Muscle of leg (tissue), 3 donors: ENCODE measurements at regions not wholly inside any gene's neighbourhood (a gene's known extent, or its start where the extent isn't known, plus 50 kb on each side); places are given as distances from the start of the nearest gene placed in this dataset.

Experiments used
- DNase-seq: peaks from one replicate; pipeline ENCODE4 v3.0.0; 2013
- H3K27ac ChIP-seq: one replicate; pipeline ENCODE4 v1.5.1; 2013; ENCODE audit warnings: mild to moderate bottlenecking, low read length, control low read depth
- H3K27me3 ChIP-seq: one replicate; pipeline ENCODE4 v1.6.1; 2013; ENCODE audit warnings: low read length; ENCODE audit not compliant: control insufficient read depth, insufficient read depth
- H3K36me3 ChIP-seq: one replicate; pipeline ENCODE4 v1.6.1; 2013; ENCODE audit warnings: low read length; ENCODE audit not compliant: control insufficient read depth, insufficient read depth
- H3K4me1 ChIP-seq: one replicate; pipeline ENCODE4 v1.6.1; 2013; ENCODE audit warnings: low read length; ENCODE audit not compliant: control insufficient read depth, insufficient read depth
- H3K4me3 ChIP-seq: one replicate; pipeline ENCODE4 v1.5.1; 2013; ENCODE audit warnings: low read length, control low read depth
- H3K9me3 ChIP-seq: replicated peaks from 2 replicates; pipeline ENCODE4 v1.6.1; 2013; ENCODE audit warnings: low read depth, low read length; ENCODE audit not compliant: control insufficient read depth
- WGBS: methylation state at CpG from one replicate; pipeline ENCODE4 v1.1.5; 2013; ENCODE audit warnings: missing lambda C conversion rate; ENCODE audit not compliant: insufficient coverage; 5-methylcytosine and 5-hydroxymethylcytosine counted together

GRCh38 chr2:144261966-144262365 is 258.0 kb downstream of the ZEB2 start:
- Histone ChIP-seq H3K27me3 (no peaks in the 10 kb centered on the region), H3K4me1 (no peaks in the 10 kb centered on the region), H3K4me3 (no peak overlapping the region), H3K9me3 (peaks cover 14% of the 10 kb centered on the region), H3K36me3 (no peaks in the 10 kb centered on the region), H3K27ac (no peak overlapping the region)
- WGBS = no CpG with 5 or more reads among the region's 2 CpGs
- no peak for DNase-seq

DNA sequence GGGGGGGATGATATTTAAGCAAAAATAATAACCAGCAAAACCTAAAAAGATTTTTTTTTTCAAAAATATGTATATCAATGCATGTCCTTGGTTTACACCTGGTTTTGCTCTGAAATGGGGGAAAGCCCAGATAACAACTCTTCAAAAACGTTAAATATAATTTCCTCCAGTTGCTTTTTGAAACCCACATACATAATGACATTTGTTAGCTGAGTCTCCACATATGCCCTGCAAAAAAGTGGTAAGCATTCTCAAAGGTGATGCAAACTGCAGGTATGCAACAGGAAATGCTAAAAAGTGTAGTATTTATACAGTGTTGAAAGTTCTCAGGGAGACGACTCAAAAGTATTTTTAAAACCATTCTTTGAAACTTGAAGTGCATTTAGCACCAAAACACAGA is 258.6 kb downstream of the ZEB2 start:
- Histone ChIP-seq H3K27ac (no peak overlapping the region), H3K9me3 (peaks cover 14% of the 10 kb centered on the region), H3K36me3 (no peaks in the 10 kb centered on the region), H3K27me3 (no peaks in the 10 kb centered on the region), H3K4me1 (no peaks in the 10 kb centered on the region), H3K4me3 (no peak overlapping the region)
- no CpG with 5 or more reads among the region's 2 CpGs for WGBS
- DNase-seq = no peak

GRCh38 chr2:144259332-144259731 is 260.6 kb downstream of the ZEB2 start:
- WGBS = 100% methylated on average over 2 of the region's 6 CpGs
- Histone ChIP-seq H3K9me3 (peaks cover 23% of the 10 kb centered on the region), H3K27ac (no peak overlapping the region), H3K36me3 (no peaks in the 10 kb centered on the region), H3K4me1 (no peaks in the 10 kb centered on the region), H3K4me3 (no peak overlapping the region), H3K27me3 (no peaks in the 10 kb centered on the region)
- no peak for DNase-seq

GRCh38 chr2:144258154-144258553 is 261.8 kb downstream of the ZEB2 start:
- no peaks in the 10 kb centered on the region for H3K4me1 ChIP-seq
- H3K4me3 ChIP-seq = no peak overlapping the region
- H3K27me3 ChIP-seq = no peaks in the 10 kb centered on the region
- H3K9me3 ChIP-seq = peaks cover 33% of the 10 kb centered on the region
- no peak overlapping the region for H3K27ac ChIP-seq
- no peak for DNase-seq
- WGBS = no CpG with 5 or more reads among the region's 2 CpGs
- H3K36me3 ChIP-seq = no peaks in the 10 kb centered on the region

DNA sequence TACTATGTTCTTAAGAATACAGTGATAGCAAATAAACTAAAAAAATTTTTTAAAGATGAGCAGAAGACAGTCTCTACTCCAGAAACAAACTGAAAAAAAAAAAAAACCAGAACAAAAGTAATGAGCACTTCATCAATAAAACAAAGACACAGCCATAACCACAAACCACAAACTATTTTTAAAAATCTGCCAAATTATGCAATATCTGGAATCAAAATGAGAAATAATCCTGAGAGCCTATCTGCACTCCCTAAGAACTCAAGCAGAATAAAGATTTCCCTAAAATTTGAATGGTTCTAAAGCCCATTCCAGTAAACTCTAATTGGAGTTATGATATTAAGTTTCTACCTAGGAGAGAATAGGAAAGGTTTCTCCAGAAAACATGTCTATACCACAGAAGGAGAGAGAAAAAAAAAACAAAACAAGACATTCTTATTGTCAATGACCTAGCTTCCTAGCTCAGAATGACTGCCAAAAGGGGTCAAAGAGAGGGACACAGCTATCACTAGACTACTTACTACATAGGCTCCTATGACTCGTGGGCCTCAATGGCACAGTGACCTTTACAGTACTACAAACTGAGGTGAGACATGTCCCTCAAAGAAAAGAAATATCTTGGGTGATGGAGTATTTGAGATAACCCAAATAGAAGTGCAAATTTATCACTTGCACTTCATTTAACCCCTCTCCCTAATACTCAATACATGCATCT is 262.8 kb downstream of the ZEB2 start:
- H3K27ac ChIP-seq = no peak overlapping the region
- H3K9me3 ChIP-seq = peaks cover 43% of the 10 kb centered on the region
- no peaks in the 10 kb centered on the region for H3K4me1 ChIP-seq
- DNase-seq = no peak
- no peak overlapping the region for H3K4me3 ChIP-seq
- no peaks in the 10 kb centered on the region for H3K27me3 ChIP-seq
- WGBS = no CpG with 5 or more reads among the region's 1 CpG
- H3K36me3 ChIP-seq = no peaks in the 10 kb centered on the region

GRCh38 chr2:144254342-144255235 is 265.3 kb downstream of the ZEB2 start:
- Histone ChIP-seq H3K27me3 (no peaks in the 10 kb centered on the region), H3K4me1 (no peaks in the 10 kb centered on the region), H3K36me3 (no peaks in the 10 kb centered on the region), H3K4me3 (no peak overlapping the region), H3K27ac (no peak overlapping the region), H3K9me3 (peaks cover 46% of the 10 kb centered on the region)
- 100% methylated on average over 1 of the region's 2 CpGs for WGBS
- no peak for DNase-seq

- peaks cover 43% of the 10 kb centered on the region for H3K9me3 ChIP-seq
- no peaks in the 10 kb centered on the region for H3K4me1 ChIP-seq
- no peak for DNase-seq
- WGBS = 92% methylated on average over 3 of the region's 4 CpGs
- no peaks in the 10 kb centered on the region for H3K36me3 ChIP-seq
- no peak overlapping the region for H3K4me3 ChIP-seq
- H3K27ac ChIP-seq = no peak overlapping the region
- H3K27me3 ChIP-seq = no peaks in the 10 kb centered on the region
Observed at GRCh38 chr2:144253743-144254142, 266.2 kb downstream of the ZEB2 start.

DNA sequence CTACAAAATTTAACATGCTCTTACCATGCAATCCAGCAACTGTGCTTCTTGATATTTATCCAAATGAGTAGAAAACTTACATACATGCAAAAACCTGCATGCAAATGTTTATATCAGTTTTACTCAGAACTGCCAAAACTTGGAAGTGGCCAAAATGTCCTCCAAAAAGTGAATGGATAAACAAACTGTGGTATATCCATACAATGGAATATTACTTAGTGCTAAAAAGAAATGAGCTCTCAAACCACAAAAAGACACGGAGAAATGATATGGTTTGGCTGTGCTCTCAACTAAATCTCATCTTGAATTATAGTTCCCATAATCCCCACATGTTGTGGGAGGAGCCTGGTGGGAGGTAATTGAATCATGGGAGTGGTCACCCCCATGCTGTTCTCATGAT is 267.2 kb downstream of the ZEB2 start:
- peaks cover 38% of the 10 kb centered on the region for H3K9me3 ChIP-seq
- no peak overlapping the region for H3K27ac ChIP-seq
- no peaks in the 10 kb centered on the region for H3K4me1 ChIP-seq
- DNase-seq = no peak
- no peaks in the 10 kb centered on the region for H3K27me3 ChIP-seq
- no peak overlapping the region for H3K4me3 ChIP-seq
- WGBS = no CpG with 5 or more reads among the region's 1 CpG
- H3K36me3 ChIP-seq = no peaks in the 10 kb centered on the region

DNA sequence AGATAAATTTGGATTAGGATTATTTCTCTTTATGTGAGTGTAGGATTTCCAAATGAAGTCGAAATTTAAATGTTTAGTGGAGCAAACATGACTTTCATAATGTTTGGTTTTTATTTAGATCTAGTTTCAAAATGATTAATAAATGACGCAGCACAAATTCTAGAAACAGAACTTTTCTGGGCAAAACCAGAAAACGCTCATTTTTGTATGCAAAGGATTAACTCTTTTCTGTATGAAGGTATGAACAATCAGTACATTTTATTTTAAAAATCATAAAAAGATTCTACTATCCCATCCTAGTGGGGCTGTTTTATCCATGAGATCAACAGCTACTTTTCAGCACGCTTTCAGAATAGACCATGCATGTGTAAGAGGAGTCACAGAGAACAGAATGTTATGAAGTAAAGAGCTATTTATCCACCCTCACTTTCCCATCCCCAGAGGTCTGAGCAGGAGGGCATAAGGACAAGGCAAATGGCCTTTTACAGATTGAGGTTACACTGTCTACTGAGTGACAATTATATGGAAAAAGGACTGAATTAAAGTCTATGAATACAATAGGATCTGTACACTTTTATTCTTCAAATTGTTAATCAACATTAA is 270.8 kb downstream of the ZEB2 start:
- H3K36me3 ChIP-seq = no peaks in the 10 kb centered on the region
- WGBS = no CpG with 5 or more reads among the region's 4 CpGs
- H3K9me3 ChIP-seq = peaks cover 22% of the 10 kb centered on the region
- no peak overlapping the region for H3K4me3 ChIP-seq
- DNase-seq = peak; percentile 13
- no peak overlapping the region for H3K27ac ChIP-seq
- H3K4me1 ChIP-seq = no peaks in the 10 kb centered on the region
- H3K27me3 ChIP-seq = no peaks in the 10 kb centered on the region

DNA sequence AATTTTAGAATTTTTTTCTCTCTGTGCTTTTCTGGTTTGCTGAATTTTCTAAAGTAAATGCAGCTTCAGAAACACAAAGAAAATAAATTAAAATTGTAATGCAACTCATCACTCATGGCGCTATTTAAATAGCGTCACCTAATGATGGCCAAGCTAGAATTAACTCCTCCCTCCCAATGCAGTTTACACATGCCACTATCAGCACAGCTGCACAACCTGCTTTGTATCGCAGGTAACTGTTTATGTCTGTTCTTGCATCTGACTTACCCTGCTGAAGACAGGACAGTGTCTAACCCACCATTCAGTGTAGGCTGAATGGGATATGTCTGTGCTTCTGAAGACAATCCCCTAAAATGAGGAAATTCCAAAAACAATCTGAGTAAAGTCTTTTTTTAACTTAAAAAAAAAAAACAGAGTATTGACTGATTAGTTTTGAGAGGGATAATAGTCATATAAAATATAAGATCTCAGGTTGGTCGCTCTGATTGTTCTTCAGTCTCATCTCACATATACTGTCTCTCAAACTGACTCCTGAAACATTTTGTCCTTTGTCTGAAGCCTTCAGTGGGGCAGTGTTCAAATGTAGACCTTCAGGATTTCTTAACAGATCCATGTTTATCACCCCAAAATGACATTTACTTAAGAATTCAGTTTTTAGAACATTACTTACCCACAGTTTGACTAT is 271.4 kb downstream of the ZEB2 start:
- Histone ChIP-seq H3K4me3 (no peak overlapping the region), H3K36me3 (no peaks in the 10 kb centered on the region), H3K27ac (no peak overlapping the region), H3K4me1 (no peaks in the 10 kb centered on the region), H3K27me3 (no peaks in the 10 kb centered on the region), H3K9me3 (peaks cover 17% of the 10 kb centered on the region)
- 100% methylated on average over 2 of the region's 4 CpGs for WGBS
- DNase-seq = no peak
